KOPT-K1 (cell line): ENCODE measurements at regions not wholly inside any gene's neighbourhood (a gene's known extent, or its start where the extent isn't known, plus 50 kb on each side); places are given as distances from the start of the nearest gene placed in this dataset.
"Not testable (repeated sequence)": the region's sequence is repeated elsewhere in the genome, so short reads cannot be mapped to it uniquely, and the experiment has no call there.

Experiments used
- H3K27ac ChIP-seq: fragments of 200-600 bp; sonication (generic); 2 replicates; pipeline ENCODE4 v1.5.1; 2016; ENCODE audit warnings: antibody characterized with exemption, mild to moderate bottlenecking, low read depth, low read length; ENCODE audit not compliant: poor library complexity, severe bottlenecking
- H3K36me3 ChIP-seq: fragments of 200-600 bp; sonication (generic); 2 replicates; pipeline ENCODE4 v1.5.1; 2017; ENCODE audit warnings: antibody characterized with exemption, mild to moderate bottlenecking, low read length, moderate library complexity; ENCODE audit not compliant: insufficient read depth
- H3K9me3 ChIP-seq: fragments of 200-600 bp; sonication (generic); 2 replicates; pipeline ENCODE4 v1.5.1; 2017; ENCODE audit warnings: antibody characterized with exemption, low read length, mild to moderate bottlenecking; ENCODE audit not compliant: insufficient read depth, poor library complexity, severe bottlenecking

DNA sequence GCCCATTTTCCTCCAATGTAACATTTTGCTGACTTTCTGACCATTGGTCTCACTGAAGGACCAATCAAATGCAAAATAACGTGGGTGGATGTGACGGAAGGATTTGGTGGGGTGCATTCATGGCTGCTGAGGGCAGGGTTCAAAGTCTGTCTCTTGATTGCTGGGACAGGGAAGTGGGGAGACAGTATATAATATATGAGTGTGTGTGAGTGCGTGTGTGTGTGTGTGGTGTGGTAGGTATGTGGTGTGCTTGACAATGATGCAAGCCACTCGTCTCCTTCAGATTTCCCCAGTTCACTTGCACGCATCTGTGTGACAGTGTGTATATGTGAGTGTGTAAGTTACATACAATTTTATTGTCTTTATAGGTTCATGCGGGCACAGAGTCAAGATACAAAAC lies 477.3 kb downstream of the DIRAS2 start:
- H3K9me3 ChIP-seq: no peaks in the 10 kb centered on the region
- H3K36me3 ChIP-seq: no peaks in the 10 kb centered on the region
- no peak overlapping the region for H3K27ac ChIP-seq

GRCh38 chr9:90166374-90166773 lies 476.2 kb downstream of the DIRAS2 start:
- H3K36me3 ChIP-seq, H3K9me3 ChIP-seq, H3K27ac ChIP-seq: not testable (repeated sequence)

- H3K9me3 ChIP-seq: no peaks in the 10 kb centered on the region
- H3K27ac ChIP-seq: no peak overlapping the region
- H3K36me3 ChIP-seq: no peaks in the 10 kb centered on the region
Observed at GRCh38 chr9:90167914-90168313, 474.7 kb downstream of the DIRAS2 start.

DNA sequence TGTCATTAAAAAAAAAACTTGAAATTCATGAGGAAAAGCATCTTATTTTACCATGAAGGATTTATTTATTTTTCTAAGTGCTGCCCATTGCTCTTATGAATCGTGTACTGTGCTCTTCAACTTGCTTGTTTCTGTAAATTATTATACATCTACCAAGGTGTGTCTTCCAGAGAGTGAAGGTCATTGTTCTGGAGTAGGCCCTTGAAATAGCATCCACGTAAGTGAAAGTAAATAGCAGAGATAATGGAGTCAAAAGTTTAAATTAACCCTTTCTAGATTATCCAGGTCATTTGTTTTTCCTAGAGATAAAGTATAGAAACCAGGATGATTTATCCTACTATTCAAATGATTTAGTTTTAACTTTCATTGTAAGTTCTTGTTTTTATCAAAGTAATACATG lies 473.1 kb downstream of the DIRAS2 start:
- Histone ChIP-seq H3K27ac (no peak overlapping the region), H3K9me3 (no peaks in the 10 kb centered on the region), H3K36me3 (no peaks in the 10 kb centered on the region)

- not testable (repeated sequence) for H3K9me3 ChIP-seq, H3K27ac ChIP-seq, H3K36me3 ChIP-seq
Observed at GRCh38 chr9:90173935-90174334, 468.7 kb downstream of the DIRAS2 start.

DNA sequence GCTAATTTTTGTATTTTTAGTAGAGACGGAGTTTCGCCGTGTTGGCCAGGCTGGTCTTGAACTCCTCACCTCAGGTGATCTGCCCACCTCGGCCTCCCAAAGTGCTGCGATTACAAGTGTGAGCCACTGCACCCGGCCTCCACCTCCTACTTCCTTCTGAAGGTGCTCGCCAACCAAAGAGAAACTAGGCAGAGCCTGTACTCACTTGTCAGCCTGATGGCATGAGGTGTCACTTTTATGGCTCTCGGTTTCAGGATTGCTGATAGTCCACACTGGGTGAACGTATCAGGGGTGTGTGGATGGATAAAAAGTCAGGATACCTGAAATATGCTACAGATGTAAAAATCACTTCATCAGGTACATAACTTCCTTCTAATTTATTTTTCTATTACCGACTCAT lies 468.3 kb downstream of the DIRAS2 start:
- H3K36me3 ChIP-seq, H3K27ac ChIP-seq, H3K9me3 ChIP-seq: not testable (repeated sequence)

GRCh38 chr9:90175257-90175656 lies 467.4 kb downstream of the DIRAS2 start:
- Histone ChIP-seq H3K36me3 (no peaks in the 10 kb centered on the region), H3K9me3 (no peaks in the 10 kb centered on the region), H3K27ac (no peak overlapping the region)

- Histone ChIP-seq H3K27ac (no peak overlapping the region), H3K9me3 (no peaks in the 10 kb centered on the region), H3K36me3 (no peaks in the 10 kb centered on the region)
Observed at GRCh38 chr9:90175865-90176264, 466.8 kb downstream of the DIRAS2 start.

DNA sequence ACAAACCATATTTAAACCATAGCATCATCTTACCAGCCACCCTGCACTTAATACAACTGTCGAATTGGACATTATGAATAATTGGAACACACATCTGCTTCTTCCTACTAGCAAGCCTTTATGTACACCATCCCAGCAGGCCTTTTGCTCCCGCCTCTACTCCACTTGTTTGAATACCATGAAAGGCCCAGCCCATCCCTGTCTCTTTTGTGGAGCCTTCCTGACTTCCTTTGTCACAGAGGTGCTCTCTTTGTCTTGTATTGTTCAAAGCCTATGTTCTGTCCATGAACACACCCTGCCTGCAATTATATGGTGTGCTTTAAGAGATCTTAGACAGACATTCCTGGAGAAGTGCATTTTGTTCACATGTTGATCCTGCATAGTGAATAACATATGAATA lies 465.7 kb downstream of the DIRAS2 start:
- Histone ChIP-seq H3K27ac (no peak overlapping the region), H3K36me3 (no peaks in the 10 kb centered on the region), H3K9me3 (no peaks in the 10 kb centered on the region)

DNA sequence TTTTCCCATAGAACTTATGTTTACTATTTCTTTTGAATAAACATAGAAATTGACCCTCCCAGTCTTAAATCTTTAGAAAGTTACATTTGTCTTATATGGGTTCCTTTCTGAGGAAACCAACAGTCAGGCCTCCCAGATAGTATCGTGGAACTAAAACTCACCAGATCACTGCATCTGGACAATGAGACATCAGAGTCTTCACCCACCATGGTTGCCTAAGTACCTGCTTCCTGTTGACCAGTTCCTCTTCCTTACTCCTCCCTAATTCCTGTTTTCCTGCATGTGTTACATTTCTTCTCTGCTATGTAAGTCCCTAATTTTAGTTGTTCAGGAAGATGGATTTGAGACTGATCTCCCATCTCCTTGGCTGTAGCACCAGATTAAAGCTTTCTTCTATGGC lies 462.2 kb downstream of the DIRAS2 start:
- Histone ChIP-seq H3K9me3 (no peaks in the 10 kb centered on the region), H3K36me3 (no peaks in the 10 kb centered on the region), H3K27ac (no peak overlapping the region)

GRCh38 chr9:90188656-90189055 lies 454.0 kb downstream of the DIRAS2 start:
- no peaks in the 10 kb centered on the region for H3K9me3 ChIP-seq
- no peaks in the 10 kb centered on the region for H3K36me3 ChIP-seq
- H3K27ac ChIP-seq: no peak overlapping the region

GRCh38 chr9:90189306-90189705 lies 453.3 kb downstream of the DIRAS2 start:
- Histone ChIP-seq H3K9me3 (no peaks in the 10 kb centered on the region), H3K27ac (no peak overlapping the region), H3K36me3 (no peaks in the 10 kb centered on the region)

GRCh38 chr9:90192465-90192864 lies 450.2 kb downstream of the DIRAS2 start:
- H3K27ac ChIP-seq: not testable (repeated sequence)

GRCh38 chr9:90198956-90199355 lies 443.7 kb downstream of the DIRAS2 start:
- H3K36me3 ChIP-seq: no peaks in the 10 kb centered on the region
- H3K27ac ChIP-seq: no peak overlapping the region
- H3K9me3 ChIP-seq: no peaks in the 10 kb centered on the region

More at GRCh38 chr9:90192465-90192864, 450.2 kb downstream of the DIRAS2 start:
- H3K36me3 ChIP-seq, H3K9me3 ChIP-seq: not testable (repeated sequence)

DNA sequence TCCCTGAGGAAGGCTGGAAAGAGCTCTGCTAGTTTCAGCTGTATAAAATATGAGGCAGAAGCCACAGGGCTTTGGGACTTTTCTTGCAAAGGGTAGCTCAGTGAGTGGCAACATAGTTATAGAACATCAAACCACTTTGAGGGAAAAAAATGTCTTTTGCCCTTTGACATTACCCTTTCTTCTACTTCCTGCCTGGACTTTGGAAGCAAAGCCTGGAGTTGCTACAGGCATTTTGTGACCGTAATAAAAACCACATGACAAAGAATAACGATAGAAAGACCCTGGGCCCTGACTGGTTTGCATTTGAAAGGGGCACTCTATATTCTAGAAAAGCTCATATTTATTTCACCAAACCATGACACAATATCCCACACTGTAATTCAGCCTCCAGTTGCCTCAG lies 440.9 kb downstream of the DIRAS2 start:
- Histone ChIP-seq H3K9me3 (no peaks in the 10 kb centered on the region), H3K36me3 (no peaks in the 10 kb centered on the region), H3K27ac (no peak overlapping the region)

DNA sequence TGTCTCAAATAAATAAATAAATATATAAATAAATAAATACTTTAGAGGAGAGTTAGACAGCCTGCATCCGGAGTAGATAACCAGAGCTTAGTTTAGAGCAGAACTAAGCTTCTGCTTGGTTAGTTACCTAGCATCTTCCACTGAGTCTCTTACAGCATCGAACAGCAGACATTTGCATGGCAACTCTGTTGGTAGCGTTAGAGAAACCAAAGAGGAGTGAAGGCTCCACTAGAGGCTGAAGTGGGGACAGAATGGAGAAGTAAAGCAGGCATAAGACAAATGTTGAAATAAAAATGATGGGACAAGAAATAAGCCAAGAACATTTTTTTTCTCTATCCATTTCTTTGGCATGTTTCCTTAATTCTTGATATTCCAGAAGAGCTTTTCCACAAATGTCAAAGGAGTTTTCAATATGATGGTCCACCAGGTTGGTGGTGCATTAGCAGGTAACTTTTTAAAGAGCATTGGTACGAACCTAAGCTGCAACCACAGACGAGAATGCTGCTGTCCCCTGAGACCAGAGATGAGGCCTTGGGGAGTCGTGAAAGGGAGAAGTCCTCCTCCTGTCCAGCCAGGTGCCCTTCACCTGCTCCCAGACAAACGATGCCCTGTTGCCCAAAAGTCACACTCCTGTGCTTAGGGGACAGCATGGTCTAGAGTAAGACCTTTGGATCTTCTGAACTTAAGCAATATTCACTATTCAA lies 438.3 kb downstream of the DIRAS2 start:
- H3K27ac ChIP-seq: no peak overlapping the region
- no peaks in the 10 kb centered on the region for H3K9me3 ChIP-seq
- no peaks in the 10 kb centered on the region for H3K36me3 ChIP-seq
